ENCODE measurements at regions not wholly inside any gene's neighbourhood (a gene's known extent, or its start where the extent isn't known, plus 50 kb on each side); places are given as distances from the start of the nearest gene placed in this dataset.
"Not testable (repeated sequence)": the region's sequence is repeated elsewhere in the genome, so short reads cannot be mapped to it uniquely, and the experiment has no call there.

DNA sequence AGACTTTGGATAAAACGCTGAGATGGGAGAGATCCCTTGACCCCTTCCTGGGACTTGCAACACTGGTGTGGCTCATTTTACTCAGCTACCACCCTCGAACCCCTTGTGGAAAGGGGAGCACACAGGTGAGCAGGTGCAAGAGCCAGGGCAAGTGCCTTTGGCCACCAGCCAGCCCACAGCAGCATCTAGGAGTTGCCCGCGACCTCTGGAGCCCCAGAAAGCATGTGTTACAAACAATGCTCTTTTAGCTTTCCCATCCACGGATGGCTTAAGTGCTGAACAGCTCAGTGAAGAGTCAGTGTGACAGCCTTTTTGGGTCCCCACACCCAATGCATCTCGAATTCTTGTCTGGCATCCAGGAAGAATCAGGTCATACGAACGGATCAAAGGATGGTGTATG is 197.8 kb downstream of the MEMO1 start:
- no peak for DNase-seq
- Mint-ChIP-seq H3K36me3 (no peaks in the 10 kb centered on the region), H3K9me3 (ENCODE audit: low read depth) (no peaks in the 10 kb centered on the region), H3K27me3 (peaks cover 2% of the 10 kb centered on the region), H3K4me3 (no peak overlapping the region), H3K4me1 (peaks cover 17% of the 10 kb centered on the region), H3K27ac (no peak overlapping the region)
- no peak for ATAC-seq
- CTCF ChIA-PET: no interaction called here

DNA sequence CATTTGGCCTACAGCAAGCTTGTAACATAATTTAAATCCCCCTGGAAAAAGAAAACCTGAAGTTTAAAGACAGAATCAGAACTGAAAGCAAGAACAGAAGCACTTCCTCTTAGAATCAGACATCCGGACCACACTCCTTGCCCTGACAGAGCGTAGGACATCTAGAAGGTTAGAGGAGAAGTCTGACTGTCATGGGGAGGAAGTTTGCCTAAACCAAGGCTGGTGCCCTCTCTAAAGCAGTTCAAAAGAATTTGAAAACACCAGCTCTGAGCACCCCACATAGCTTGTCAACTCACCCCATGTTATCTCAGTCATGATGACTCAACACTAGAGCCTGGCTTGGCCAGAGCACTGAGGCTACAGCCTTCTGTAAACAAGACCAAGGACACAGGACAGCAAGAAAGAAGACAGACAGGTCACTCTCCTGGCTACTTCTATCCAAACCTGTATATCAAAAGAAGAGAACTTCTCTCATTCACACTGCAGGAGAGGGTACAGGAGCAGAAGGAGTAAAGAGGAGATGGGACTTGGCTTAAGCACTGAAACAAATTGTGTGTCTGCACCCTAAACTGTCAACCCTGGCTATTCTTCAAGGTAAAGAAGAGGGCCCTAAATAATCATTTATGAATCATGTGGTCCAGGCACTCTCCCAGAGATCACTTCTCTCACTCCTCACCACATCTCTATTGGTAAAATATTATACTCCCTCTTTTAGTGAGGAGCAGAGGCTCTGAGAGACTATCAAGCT is 198.6 kb downstream of the MEMO1 start:
- CTCF ChIA-PET: interaction anchor here (1.2 kb wide), 1 partner anchor 1101 kb away, joined by 4 read pairs; no protein-coding TSS in a partner anchor
- ATAC-seq: peak; percentile 94
- no peaks in the 10 kb centered on the region for H3K27me3 Mint-ChIP-seq

DNA sequence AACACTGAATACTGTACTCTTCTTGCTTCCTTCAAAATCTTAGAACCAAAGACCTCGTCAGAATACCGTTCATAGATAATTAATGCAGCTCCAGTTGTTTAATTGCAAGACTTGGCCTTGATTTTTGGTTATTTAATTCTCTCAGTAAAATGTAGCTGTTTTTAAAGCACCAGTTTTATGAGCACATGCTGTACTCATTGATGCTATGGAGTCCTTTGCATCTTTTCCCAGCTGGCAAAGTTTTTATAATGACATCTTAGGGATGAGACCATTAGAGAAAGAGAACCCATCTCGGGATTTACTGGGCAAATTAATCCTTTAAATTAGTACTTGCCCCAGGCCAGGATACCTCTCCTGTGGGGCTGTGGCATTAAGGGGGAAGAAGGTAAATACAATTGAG is 199.3 kb downstream of the MEMO1 start:
- Mint-ChIP-seq H3K27me3 (no peaks in the 10 kb centered on the region), H3K27ac (peak overlapping the region; percentile 71), H3K4me1 (peaks cover 17% of the 10 kb centered on the region), H3K4me3 (no peak overlapping the region), H3K9me3 (ENCODE audit: low read depth) (no peaks in the 10 kb centered on the region), H3K36me3 (no peaks in the 10 kb centered on the region)
- CTCF ChIA-PET: interaction anchor here (1.2 kb wide), 1 partner anchor 1100 kb away, joined by 4 read pairs; no protein-coding TSS in a partner anchor
- ATAC-seq: no peak
- no peak for DNase-seq

More for the DNA sequence above, 198.6 kb downstream of the MEMO1 start:
- H3K27ac Mint-ChIP-seq: peak overlapping the region; percentile 71
- peak; percentile 59 for DNase-seq
- peaks cover 17% of the 10 kb centered on the region for H3K4me1 Mint-ChIP-seq
- no peaks in the 10 kb centered on the region for H3K9me3 Mint-ChIP-seq (ENCODE audit: low read depth)
- peak overlapping the region; percentile 24 for H3K4me3 Mint-ChIP-seq
- no peaks in the 10 kb centered on the region for H3K36me3 Mint-ChIP-seq

DNA sequence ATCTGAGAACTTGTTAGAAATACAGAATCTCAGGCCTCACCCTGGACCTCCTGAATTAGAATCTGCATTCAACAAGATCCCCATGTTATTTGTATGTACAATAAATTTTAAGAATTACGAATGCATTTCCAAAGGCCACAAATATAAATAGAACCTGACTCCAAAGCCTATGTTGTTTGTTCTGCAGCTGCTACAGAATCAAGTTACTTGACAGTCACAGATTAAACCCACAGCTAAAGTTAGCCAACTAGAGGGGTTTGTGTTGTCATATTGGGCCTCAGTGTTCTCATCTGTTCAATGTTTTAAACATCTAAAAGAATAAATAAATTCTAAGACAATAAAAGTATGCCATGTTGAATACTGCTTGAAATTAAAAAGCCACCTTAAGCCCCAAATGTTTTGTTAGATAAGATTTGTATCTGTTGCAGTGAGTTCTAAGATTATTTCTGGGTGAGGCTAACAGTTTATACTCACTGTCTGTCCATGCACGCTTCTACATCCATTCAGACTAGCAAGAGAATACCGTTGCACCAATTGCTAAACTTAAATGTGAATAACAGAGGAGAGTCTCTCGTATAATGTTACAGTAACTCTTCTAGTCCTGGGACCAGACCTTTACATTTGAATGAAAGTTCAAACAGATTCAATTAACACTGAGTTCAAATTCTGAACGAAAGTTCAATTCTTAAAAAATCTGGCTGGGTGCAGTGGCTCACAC is 200.4 kb downstream of the MEMO1 start:
- Mint-ChIP-seq H3K36me3 (no peaks in the 10 kb centered on the region), H3K27ac (no peak overlapping the region), H3K9me3 (ENCODE audit: low read depth) (no peaks in the 10 kb centered on the region), H3K4me3 (no peak overlapping the region), H3K27me3 (no peaks in the 10 kb centered on the region), H3K4me1 (peaks cover 17% of the 10 kb centered on the region)
- DNase-seq (no peak), ATAC-seq (no peak)
- CTCF ChIA-PET: no interaction called here

DNA sequence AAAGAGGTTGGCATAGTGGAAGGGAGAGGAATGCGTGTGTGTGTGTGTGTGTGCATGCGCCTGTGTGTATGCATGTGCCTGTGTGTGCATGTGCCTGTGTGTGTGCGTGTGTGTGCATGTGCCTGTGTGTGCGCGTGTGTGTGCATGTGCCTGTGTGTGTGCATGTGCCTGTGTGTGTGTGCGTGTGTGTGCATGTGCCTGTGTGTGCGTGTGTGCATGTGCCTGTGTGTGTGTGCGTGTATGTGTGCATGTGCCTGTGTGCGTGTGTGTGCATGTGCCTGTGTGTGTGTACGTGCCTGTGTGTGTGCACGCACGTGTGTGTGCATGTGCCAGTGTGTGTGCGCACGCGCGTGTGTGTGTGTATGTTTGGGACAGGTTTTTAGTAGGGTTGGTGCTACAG is 205.1 kb downstream of the MEMO1 start:
- CTCF ChIA-PET: no interaction called here
- no peak overlapping the region for H3K4me3 Mint-ChIP-seq
- H3K36me3 Mint-ChIP-seq: peaks cover 1% of the 10 kb centered on the region
- no peaks in the 10 kb centered on the region for H3K27me3 Mint-ChIP-seq
- peaks cover 3% of the 10 kb centered on the region for H3K4me1 Mint-ChIP-seq
- H3K27ac Mint-ChIP-seq: no peak overlapping the region
- H3K9me3 Mint-ChIP-seq (ENCODE audit: low read depth): no peaks in the 10 kb centered on the region
- ATAC-seq (no peak), DNase-seq (no peak)

DNA sequence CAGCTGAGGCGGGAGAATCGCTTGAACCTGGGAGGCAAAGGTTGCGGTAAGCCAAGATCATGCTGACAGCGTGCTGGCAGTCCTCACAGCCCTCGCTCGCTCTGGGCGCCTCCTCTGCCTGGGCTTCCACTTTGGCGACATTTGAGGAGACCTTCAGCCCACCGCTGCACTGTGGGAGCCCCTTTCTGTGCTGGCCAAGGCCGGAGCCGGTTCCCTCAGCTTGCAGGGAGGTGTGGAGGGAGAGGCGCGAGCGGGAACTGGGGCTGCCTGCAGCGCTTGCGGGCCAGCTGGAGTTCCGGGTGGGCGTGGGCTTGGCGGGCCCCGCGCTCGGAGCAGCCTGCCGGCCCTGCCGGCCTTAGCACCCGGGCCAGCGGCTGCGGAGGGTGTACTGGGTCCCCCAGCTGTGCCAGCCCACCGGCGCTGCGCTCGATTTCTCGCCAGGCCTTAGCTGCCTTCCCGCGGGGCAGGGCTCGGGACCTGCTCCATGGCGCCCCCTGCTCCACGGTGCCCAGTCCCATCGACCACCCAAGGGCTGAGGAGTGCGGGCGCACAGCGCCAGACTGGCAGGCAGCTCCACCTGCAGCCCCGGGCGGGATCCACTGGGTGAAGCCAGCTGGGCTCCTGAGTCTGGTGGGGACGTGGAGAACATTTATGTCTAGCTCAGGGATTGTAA is 207.2 kb downstream of the MEMO1 start:
- CTCF ChIA-PET: interaction anchor here (0.9 kb wide), 1 partner anchor 17 kb away, joined by 3 read pairs; no protein-coding TSS in a partner anchor
- ATAC-seq; H3K4me1 Mint-ChIP-seq; H3K9me3 Mint-ChIP-seq (ENCODE audit: low read depth); H3K27me3 Mint-ChIP-seq; H3K27ac Mint-ChIP-seq; H3K4me3 Mint-ChIP-seq; DNase-seq; H3K36me3 Mint-ChIP-seq: not testable (repeated sequence)

DNA sequence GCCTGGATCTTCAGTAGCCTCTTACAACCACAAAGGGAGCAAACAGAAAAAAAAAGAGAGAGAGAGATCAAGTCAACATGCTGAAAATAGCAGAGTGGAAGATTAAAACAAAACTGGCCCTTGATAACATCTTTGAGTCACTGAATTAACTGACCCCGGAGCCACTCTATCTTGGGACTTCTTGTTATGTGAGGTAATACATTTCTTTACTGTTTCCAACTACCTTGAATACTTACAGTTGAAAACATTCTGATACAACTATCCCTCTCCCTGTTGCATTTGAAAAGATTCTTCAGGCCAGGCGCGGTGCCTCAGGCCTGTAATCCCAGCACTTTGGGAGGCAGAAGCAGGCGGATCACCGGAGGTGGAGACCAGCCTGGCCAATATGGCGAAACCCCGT is 208.1 kb downstream of the MEMO1 start:
- Mint-ChIP-seq H3K4me3 (no peak overlapping the region), H3K36me3 (peaks cover 1% of the 10 kb centered on the region), H3K27ac (no peak overlapping the region), H3K27me3 (peaks cover 10% of the 10 kb centered on the region), H3K9me3 (ENCODE audit: low read depth) (no peaks in the 10 kb centered on the region), H3K4me1 (no peaks in the 10 kb centered on the region)
- DNase-seq: no peak
- ATAC-seq: no peak
- CTCF ChIA-PET: no interaction called here

DNA sequence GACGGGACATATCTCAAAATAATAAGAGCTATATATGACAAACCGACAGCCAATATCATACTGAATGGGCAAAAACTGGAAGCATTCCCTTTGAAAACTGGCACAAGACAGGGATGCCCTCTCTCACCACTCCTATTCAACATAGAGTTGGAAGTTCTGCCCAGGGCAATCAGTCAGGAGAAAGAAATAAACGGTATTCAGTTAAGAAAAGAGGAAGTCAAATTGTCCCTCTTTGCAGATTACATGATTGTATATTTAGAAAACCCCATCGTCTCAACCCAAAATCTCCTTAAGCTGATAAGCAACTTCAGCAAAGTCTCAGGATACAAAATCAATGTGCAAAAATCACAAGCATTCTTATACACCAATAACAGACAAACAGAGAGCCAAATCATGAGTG is 211.5 kb downstream of the MEMO1 start:
- H3K4me1 Mint-ChIP-seq; H3K4me3 Mint-ChIP-seq; H3K9me3 Mint-ChIP-seq (ENCODE audit: low read depth); H3K27ac Mint-ChIP-seq; ATAC-seq; DNase-seq; H3K36me3 Mint-ChIP-seq; CTCF ChIA-PET: not testable (repeated sequence)
- peaks cover 11% of the 10 kb centered on the region for H3K27me3 Mint-ChIP-seq

DNA sequence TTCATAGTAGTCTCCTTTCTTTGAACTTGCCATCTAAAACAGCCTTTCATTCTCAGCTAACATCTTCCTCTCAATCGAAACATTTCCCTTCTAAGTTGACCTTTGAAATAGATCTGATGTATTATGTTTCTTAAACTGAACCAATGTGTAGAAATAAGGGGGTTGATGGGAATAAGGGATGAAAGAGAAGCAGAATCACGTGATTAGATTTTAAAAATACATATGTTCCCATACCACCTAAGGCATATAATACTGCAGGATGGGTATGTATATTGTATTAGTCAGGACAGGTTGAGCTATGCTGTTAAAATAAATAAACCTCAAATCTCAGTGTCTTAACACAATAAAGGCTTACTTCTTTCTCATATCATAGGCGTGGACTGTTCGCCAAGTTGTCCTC is 207.5 kb upstream of the SRD5A2 start:
- no peaks in the 10 kb centered on the region for H3K9me3 Mint-ChIP-seq (ENCODE audit: low read depth)
- CTCF ChIA-PET: no interaction called here
- no peak for ATAC-seq
- no peak overlapping the region for H3K4me3 Mint-ChIP-seq
- DNase-seq: no peak
- no peaks in the 10 kb centered on the region for H3K4me1 Mint-ChIP-seq
- peaks cover 19% of the 10 kb centered on the region for H3K27me3 Mint-ChIP-seq
- no peak overlapping the region for H3K27ac Mint-ChIP-seq
- no peaks in the 10 kb centered on the region for H3K36me3 Mint-ChIP-seq

DNA sequence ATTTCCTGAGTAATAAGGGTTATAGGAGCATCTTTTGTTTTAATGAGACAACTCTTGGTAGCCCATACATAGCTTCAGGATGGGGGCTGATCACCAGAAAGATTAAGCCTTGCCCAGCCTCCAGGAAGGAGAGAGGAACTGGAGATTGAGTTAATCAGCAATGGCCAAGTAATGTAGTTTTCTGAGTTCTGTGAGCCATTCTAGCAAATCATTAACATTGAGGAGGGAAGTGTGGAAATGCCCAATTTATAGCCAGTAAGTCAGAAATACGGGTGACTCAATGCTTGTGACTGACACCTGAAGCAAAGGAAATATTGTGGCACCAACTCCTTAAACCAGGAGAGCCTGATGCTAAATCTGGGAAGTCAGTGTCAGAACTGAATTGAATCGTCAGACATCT is 205.1 kb upstream of the SRD5A2 start:
- ATAC-seq (no peak), DNase-seq (no peak)
- Mint-ChIP-seq H3K4me1 (no peaks in the 10 kb centered on the region), H3K4me3 (no peak overlapping the region), H3K36me3 (no peaks in the 10 kb centered on the region), H3K9me3 (ENCODE audit: low read depth) (peaks cover 2% of the 10 kb centered on the region), H3K27me3 (peaks cover 19% of the 10 kb centered on the region), H3K27ac (no peak overlapping the region)
- CTCF ChIA-PET: no interaction called here

DNA sequence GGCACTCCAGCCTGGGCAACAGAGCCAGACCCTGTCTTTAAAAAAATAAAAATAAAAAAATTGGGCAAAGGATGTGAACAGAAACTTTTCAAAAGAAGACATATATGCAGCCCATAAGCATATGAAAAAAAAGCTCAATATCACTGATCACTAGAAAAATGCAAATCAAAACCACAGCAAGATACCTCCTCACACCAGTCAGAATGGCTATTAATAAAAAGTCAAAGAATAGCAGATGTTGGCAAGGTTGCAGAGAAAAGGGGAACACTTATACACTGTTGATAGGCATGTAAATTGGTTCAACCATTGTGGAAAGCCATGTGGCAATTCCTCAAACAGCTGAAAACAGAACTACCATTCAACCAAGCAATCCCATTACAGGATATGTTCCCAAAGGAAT is 204.1 kb upstream of the SRD5A2 start:
- DNase-seq (no peak), ATAC-seq (no peak)
- H3K36me3 Mint-ChIP-seq: no peaks in the 10 kb centered on the region
- peaks cover 22% of the 10 kb centered on the region for H3K27me3 Mint-ChIP-seq
- H3K4me1 Mint-ChIP-seq: no peaks in the 10 kb centered on the region
- H3K9me3 Mint-ChIP-seq (ENCODE audit: low read depth): peaks cover 2% of the 10 kb centered on the region
- CTCF ChIA-PET: no interaction called here
- no peak overlapping the region for H3K27ac Mint-ChIP-seq
- no peak overlapping the region for H3K4me3 Mint-ChIP-seq

DNA sequence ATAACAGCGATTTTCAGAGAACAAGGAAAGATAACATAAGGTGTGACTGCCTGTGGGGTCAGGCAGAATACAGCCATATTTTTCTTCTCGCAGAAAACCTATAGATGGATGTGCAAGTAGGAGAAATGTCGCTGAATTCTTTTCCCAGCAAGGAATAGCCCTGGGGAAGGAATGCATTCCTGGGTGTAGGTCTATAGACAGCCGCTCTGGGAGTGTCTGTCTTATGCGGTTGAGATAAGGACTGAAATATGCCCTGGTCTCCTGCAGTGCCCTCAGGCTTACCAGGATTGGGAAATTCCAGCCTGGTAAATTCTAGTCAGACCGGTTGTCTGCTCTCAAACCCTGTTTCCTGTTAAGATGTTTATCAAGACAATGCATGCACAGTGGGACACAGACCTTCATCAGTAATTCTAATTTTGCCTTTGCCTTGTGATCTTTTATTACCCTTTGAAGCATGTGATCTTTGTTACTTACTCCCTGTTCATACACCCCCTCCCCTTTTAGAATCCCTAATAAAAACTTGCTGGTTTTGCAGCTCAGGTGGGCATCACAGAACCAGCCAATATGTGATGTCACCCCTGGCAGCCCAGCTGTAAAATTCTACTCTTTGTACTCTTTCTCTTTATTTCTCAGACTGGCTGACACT is 202.8 kb upstream of the SRD5A2 start:
- H3K4me3 Mint-ChIP-seq; H3K9me3 Mint-ChIP-seq (ENCODE audit: low read depth); CTCF ChIA-PET; DNase-seq; H3K27ac Mint-ChIP-seq; H3K36me3 Mint-ChIP-seq; ATAC-seq; H3K4me1 Mint-ChIP-seq: not testable (repeated sequence)
- H3K27me3 Mint-ChIP-seq: peaks cover 19% of the 10 kb centered on the region

DNA sequence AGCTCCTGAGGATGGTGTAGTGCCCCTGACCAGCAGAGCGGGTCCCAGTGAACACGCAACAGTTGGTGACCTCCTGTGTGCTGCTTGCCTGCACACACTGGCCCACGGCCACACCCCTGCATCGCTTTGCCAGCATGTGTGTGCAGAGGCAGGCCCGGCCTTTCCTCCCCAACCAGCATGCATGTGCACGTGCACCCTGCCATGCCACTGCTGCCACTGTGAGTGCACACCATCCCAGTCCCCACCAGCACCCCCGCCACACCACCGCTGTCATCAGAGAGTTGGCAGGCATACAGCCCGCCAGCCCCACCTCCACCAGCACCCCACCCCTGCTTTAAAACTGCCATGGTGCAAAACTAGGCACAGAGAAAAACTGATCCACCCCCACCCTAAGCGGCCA is 197.4 kb upstream of the SRD5A2 start:
- no peaks in the 10 kb centered on the region for H3K36me3 Mint-ChIP-seq
- ATAC-seq (no peak), DNase-seq (no peak)
- H3K27me3 Mint-ChIP-seq: peaks cover 19% of the 10 kb centered on the region
- H3K9me3 Mint-ChIP-seq (ENCODE audit: low read depth): peaks cover 4% of the 10 kb centered on the region
- no peak overlapping the region for H3K27ac Mint-ChIP-seq
- CTCF ChIA-PET: no interaction called here
- H3K4me1 Mint-ChIP-seq: no peaks in the 10 kb centered on the region
- no peak overlapping the region for H3K4me3 Mint-ChIP-seq

All from activated CD8-positive, alpha-beta memory T cell treated with anti-CD3 and anti-CD28 coated beads, Interleukin-2, amount 10 ng/mL, durations not matched to agents 7 days and 5 days (primary cell).